ENCODE measurements at regions not wholly inside any gene's neighbourhood (a gene's known extent, or its start where the extent isn't known, plus 50 kb on each side); places are given as distances from the start of the nearest gene placed in this dataset.
A peak's percentile ranks its signal among the peaks of the same experiment; 100 is the strongest.
"Not testable (repeated sequence)": the region's sequence is repeated elsewhere in the genome, so short reads cannot be mapped to it uniquely, and the experiment has no call there.

GRCh38 chr1:233790662-233791371 is 113.7 kb upstream of the SLC35F3 start:
- peak; percentile 41 for DNase-seq

- DNase-seq = no peak
Measured at GRCh38 chr1:233791372-233791703, 113.1 kb upstream of the SLC35F3 start.

- DNase-seq = no peak
Measured at GRCh38 chr1:233791721-233792120, 112.8 kb upstream of the SLC35F3 start.

GRCh38 chr1:233794863-233795262 is 109.6 kb upstream of the SLC35F3 start:
- no peak for DNase-seq

GRCh38 chr1:233796146-233796783 is 108.2 kb upstream of the SLC35F3 start:
- no peak for DNase-seq

- DNase-seq = no peak
Measured at GRCh38 chr1:233802611-233803010, 101.9 kb upstream of the SLC35F3 start.

GRCh38 chr1:233805786-233806185 is 98.7 kb upstream of the SLC35F3 start:
- no peak for DNase-seq

- no peak for DNase-seq
Measured at GRCh38 chr1:233815357-233815756, 89.1 kb upstream of the SLC35F3 start.

GRCh38 chr1:233815865-233816264 is 88.6 kb upstream of the SLC35F3 start:
- no peak for DNase-seq

- DNase-seq = no peak
Measured at GRCh38 chr1:233816348-233816747, 88.1 kb upstream of the SLC35F3 start.

GRCh38 chr1:233819042-233819441 is 85.4 kb upstream of the SLC35F3 start:
- no peak for DNase-seq

- not testable (repeated sequence) for DNase-seq
Measured at GRCh38 chr1:233824179-233824578, 80.3 kb upstream of the SLC35F3 start.

- DNase-seq = not testable (repeated sequence)
Measured at GRCh38 chr1:233827937-233828336, 76.5 kb upstream of the SLC35F3 start.

GRCh38 chr1:233828480-233828879 is 76.0 kb upstream of the SLC35F3 start:
- DNase-seq = no peak

- DNase-seq = no peak
Measured at GRCh38 chr1:233834609-233835008, 69.9 kb upstream of the SLC35F3 start.

- DNase-seq = not testable (repeated sequence)
Measured at GRCh38 chr1:233838207-233838606, 66.3 kb upstream of the SLC35F3 start.

GRCh38 chr1:233843525-233844204 is 60.8 kb upstream of the SLC35F3 start:
- DNase-seq = no peak

- no peak for DNase-seq
Measured at GRCh38 chr1:233844275-233844674, 60.2 kb upstream of the SLC35F3 start.

GRCh38 chr1:233844692-233845091 is 59.8 kb upstream of the SLC35F3 start:
- DNase-seq = no peak
